ENCODE measurements at regions not wholly inside any gene's neighbourhood (a gene's known extent, or its start where the extent isn't known, plus 50 kb on each side); places are given as distances from the start of the nearest gene placed in this dataset.
A peak's percentile ranks its signal among the peaks of the same experiment; 100 is the strongest.
"Not testable (repeated sequence)": the region's sequence is repeated elsewhere in the genome, so short reads cannot be mapped to it uniquely, and the experiment has no call there.

DNA sequence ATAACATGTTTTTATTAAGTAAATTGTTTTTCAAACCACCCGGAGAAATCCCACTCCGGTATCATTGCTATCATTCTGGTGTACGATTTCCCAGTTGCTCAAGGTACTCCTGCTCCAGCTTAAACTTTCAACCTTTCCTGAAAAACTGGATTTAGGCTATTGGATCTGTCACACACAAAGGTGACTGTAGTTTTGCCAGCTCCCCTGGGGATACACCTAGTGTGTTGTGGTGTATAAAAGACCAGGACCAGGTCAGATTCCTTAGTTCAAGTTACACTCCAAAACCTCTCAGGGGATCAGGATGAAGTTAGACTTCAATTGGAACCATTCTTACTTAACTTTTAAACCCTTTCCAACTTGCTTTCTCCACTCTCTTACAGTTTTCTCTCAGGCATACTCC is 303.9 kb downstream of the NOVA1 start:
- peak; percentile 54 for DNase-seq

DNA sequence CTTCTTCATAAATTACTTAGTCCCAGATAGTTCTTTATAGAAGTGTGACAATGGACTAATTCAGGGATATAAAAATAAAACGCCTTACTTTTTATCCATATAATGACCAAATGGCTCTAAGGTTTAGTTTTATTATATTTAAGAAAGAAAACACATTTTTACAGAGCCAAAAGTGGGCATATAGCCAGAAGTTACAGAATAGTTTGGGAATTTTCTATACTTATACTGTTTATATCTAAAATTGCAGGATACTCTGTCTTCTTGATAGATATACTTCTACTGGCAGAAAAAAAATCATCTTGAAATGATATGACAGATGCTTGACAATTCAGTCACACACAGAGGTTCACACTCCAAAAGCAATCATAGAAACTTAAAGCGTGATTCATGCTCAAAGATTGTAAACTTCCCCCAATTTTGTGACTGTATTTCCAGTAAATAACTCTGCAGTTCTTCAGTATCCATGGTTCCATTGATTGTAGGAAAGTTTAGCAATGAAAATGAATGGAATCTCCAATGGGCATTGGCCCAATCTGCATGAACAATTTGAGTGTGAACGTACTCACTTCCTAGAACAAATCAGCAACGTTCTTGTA is 307.8 kb downstream of the NOVA1 start:
- DNase-seq, result no peak

DNA sequence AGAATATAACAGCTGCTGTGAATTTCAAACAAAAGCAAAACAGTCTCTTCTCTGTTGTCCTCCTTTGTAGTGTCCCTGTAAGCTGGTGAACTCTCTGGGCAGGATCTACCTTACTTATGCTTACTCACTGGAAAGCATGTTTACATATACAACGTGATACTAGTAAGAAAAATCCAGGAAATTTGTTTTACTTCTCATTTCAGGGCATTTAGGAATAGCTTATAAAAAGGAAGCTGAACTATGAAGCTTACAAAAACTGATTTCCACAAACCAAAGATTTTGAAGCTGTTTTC is 311.0 kb downstream of the NOVA1 start:
- DNase-seq, result no peak

DNA sequence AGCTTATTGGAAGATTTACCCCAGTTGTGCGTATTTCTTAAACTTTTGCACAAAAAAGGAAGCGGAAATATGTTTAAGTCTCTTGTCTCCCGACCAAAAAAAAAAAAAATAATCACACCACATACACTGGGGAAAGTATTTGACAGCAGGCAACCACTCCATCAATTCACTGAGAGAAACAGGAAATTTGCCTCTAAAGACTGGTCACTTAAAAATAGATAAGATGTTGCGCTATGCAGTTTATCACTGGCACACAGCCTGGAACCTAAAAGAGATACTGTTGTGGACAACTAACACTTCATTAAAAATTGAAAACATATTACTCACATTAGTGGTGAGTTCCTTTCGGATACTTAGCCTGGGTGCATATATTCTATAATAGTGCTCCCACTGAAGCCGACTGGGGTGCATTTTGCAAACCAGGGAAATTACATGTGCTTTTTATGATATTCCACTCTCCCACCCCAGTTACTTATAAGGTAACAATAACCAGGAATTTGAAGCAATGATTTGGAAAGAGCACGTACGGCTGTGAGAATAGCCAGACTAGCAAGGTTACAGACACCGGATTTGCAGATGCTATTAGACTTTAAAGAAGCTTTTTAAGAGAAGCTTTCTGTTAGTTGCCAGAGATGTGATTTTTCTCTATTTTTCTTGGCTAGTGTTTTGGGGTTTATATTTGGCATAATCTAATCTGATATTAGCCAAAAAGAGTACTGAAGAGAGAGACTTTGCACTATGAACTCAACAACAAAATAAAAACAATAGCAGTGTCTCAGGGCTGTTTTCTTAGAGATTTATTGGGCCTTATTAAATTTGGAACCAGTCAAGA is 311.5 kb downstream of the NOVA1 start:
- DNase-seq, result no peak

DNA sequence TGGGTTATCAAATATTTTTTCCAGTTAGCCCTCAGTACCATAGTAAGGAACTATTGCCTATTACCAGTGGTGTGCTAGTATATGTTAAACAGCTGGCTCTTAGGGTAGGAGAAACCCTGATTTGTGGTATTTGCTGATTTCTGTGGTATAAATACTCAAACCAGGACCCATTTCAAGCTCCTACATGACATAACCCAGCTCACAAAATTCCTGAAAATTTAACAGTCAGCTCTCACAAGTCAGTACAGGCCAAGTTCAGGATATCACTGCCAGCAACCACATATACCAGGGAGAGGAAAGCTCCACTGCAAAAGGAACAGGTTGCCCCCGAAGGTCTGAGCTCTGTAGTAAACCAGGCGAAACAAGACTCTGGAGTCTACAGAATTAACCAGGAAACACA is 315.3 kb downstream of the NOVA1 start:
- DNase-seq, result no peak

DNA sequence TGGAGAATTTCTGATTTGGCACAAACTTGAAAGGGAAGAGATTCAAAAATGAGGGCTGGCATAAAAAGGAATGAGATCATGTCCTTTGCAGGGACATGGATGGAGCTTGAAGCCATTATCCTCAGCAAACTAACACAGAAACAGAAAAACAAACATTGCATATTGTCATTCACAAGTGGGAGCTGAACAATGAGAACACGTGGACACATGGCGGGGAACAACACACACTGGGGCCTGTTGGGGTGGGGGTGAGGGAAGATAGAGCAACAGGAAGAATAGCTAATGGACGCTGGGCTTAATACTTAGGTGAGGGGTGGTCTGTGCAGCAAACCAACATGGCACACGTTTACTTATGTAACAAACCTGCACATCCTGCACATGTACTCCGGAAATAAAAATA is 315.8 kb downstream of the NOVA1 start:
- not testable (repeated sequence) for DNase-seq

DNA sequence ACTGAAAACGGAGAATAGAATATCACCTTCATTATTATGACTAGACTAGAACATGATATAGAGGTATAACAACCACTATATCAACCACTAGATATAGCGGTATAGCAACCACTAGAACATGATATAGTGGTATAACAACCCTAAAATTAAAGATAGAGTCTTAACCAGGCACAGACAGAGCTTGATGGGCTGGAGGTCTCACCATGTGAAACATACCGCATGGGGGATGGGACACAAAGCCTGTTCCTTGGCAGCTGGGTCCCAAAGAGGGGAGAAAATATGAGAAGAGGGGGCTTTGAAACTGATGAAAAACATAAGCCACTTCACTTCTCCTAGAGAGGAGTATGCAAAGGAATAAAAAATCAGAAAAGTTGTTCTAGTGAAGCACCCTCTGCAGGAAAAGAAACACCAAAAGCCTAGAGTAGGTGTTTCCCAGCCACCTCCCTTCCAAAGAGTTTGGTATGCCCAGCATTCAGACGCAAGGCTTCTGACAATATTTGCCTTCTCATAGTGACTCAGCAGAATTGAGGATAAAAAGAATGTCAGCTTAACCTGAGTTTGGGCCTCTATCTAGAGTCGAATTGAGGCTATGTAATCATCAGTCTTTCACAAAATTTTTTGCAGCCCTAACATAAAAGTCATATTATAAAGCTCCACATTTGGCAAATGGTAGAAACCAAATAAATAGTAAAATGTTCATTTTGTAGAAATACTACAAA is 316.4 kb downstream of the NOVA1 start:
- peak; percentile 51 for DNase-seq

DNA sequence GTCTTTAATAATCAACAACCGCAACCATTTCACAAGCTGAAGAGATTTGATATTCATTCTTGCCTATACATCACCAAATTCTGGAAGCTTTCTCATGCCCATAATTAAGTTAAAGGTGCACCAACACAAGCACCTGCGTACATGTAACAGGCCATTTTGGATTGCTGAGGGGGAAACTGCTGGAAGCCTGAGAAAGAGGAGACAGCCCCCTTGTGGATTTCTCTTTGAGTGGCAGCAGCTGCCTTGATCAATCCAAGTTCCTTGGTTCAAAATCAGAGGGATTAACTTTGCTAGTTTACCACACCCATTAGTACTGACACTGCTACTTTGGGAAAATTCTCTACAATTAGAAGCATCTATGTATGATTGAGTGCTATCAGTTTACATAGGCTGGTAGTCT is 321.1 kb downstream of the NOVA1 start:
- DNase-seq, result peak; percentile 68

DNA sequence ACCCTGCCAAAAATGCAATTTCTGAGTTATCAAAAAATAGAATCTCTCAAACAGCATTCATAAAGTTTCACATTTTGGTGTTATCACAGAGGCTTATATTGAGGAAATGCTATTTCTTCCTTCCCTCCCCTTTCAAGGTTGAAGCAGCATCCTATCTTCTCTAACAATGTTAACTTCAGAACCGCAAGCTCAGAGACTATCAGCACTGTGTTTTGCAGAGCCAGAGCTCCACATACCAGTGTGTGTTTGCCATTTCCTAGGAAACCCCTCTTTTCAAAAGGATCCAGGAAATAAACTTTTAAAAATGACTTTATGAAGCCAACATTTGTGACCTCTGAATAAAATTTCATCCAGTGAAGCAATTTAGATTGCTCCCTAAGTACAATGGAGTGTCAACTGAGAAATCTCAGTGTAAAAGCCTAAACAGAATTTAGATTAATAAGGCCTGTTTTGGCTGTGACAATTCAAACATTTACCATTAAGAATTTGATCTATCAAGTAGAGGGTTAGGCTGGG is 332.6 kb downstream of the NOVA1 start:
- no peak for DNase-seq

DNA sequence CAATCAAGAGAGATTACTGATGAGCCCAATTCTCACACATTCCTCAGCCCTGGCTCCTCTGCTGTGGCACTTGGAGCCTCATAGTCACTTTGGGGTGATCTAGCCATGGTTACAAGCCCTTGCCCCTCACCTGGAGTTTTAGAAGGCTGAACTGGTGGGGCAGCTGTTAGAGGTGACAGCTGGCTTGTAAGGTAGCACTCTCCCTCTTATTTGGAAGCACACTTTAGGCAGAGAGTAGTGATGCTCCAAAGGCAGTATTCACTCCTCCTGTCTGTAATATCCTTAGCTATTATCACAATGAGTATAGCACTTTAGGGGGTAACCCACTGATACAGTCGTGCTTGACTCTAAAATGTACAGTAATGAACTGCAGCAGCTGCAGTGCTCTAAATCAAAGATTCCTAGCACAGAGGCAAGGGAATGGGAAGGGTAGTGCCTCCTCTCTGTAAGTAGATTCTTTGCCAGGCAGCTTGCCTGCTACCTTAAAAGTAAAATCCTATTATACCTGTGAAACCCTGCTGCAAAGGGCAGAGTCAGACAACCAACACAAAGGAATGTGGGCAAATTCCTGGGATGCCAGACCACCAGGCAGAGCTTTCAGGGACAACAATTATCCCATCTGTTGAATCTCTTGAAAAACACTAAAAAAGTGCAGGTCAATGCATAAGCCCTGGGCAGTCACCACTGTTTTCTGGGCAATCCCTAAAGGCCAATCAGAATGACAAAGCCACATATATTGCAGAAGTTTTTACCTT is 336.3 kb downstream of the NOVA1 start:
- DNase-seq, result peak; percentile 87

DNA sequence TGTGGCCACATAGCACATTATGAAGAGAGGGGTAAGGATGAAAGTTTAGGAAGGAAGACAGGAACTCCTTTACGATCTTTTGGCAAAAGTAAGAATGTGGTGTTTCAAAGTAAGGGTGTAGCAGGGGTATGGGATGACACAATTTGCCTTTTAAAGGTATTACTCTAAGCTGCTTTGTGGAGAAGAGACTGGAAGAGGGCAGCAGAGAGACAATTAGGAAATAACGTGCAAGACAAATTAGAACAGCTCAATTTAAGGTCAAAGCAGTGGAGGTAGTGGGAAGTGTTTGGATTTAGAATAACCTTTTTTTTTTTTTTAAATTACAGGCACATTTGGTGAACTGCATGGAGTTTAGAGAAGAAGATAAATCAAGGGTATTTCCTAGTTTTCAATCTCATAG is 342.6 kb downstream of the NOVA1 start:
- no peak for DNase-seq

DNA sequence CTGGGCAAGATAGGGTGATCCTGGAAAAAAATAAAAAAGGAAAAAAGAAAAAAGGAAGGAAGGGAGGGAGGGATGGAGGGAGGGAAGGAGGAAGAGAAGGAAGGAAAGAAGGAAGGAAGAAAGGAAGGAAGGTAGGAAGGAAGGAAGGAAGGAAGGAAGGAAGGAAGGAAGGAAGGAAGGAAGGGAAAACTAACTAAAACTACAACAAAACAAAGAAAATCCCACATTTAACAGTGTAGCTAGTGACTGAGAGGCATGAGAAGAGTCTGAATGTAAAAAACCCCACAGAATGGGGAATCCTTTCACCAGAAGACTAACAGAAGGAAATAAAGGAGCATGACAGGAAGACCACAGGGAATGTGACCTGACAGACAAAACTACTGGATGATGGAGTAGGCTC is 345.7 kb downstream of the NOVA1 start:
- DNase-seq, result no peak

DNA sequence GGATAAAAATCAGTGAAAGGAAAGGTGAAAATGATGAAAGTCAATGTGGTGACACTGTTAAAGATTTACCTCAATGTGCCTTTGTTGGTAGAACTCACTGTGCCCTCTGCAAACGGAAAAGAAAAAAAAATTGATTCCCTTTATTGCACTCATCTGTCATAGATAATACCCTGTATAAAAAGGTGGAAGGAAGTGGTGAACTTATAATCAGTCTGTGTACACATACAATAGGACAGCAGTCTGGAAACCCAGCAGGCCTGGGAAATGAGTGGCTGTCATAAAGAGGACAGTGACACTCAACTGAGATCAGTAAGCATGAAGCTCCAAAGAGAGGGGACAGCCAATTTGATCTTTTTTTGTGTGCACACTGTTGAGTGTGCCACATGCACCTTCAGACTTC is 364.7 kb downstream of the NOVA1 start:
- no peak for DNase-seq

DNA sequence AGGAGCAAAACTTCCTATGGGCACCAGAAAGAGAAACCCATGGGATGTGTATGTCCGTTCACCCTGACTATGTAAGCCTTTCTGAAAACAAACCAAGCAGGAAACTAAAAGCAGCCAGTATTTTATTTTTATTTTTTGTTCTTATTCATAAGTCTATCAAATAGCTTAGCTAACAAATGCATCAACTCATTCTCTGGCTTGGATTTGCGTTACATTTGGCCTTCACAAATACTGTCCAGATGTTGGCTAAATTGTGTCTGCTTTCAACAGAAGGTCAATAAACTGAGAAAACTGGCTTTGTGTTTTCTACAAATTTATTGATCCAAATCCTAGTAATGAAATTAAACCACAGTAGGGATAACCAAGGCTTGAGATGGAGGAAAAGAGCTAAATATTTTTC is 379.0 kb downstream of the NOVA1 start:
- no peak for DNase-seq

DNA sequence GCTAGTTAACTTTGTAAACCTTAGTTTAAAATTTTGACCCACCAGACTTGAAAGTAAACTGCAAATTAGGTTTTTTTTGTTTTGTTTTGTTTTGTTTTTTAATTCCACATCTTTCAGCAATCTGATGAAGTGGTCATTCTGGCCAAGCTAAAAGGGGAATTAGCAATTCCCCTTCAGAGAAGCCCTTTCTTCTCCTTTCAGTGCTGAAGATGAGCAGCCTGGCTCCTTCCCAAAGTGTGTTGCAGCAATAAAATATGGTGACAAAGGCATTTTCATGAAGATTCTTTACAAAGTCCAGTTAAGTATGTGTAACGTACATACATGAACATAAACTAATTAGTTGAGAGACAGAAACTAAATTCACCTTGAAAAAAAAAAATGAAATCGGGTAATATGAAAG is 380.1 kb downstream of the NOVA1 start:
- DNase-seq, result no peak

DNA sequence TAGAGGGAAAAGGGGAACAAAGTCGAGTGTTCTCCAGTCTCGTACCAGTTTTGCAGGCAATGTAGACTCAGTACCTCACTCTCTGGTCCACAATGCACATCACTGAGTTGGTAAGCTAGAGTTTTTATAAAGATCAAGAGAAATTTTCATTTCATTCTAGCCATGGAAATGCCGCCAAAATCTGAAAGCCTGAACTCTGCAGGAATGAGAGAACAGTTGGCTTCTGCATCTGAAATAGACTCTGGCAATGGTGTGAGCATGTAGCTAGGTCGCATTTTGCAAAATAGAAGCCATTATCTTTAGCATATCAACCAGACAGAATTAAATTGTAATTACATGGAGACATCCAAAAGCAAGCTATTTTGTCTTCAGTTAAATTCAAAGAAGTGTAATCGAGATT is 381.0 kb downstream of the NOVA1 start:
- DNase-seq, result no peak

DNA sequence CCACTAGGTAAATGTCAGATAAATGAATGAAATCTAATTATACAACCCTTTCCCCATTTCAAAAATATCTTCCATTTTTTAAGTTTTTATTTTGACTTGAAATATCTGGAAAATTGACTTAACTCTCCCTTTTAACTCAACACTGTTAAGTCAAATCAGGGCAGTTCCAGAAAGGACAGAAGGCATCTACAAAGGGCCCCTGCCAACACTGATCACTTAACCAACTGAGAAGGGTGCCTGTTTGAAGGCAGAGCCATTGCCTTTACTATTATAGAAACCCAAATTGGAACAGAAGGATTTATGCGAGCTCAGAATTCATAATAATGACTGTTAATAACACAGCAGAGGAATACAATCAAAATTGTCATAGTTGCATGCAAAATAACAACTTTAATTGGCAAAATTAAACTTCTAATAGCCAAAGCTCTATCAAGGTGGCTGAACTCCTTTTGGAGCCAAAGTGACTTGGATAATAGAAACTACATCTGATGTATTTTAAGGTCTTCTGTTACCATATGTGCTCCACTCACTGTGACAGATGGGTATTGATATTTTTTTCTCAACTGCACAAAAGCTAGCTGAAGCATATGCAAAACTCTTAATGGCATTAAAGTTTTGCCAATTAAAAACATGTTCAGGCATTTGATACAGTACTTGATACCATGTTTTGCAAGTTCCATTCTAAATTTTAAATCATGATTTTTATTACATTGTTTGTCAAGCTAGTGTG is 383.8 kb downstream of the NOVA1 start:
- DNase-seq, result no peak

DNA sequence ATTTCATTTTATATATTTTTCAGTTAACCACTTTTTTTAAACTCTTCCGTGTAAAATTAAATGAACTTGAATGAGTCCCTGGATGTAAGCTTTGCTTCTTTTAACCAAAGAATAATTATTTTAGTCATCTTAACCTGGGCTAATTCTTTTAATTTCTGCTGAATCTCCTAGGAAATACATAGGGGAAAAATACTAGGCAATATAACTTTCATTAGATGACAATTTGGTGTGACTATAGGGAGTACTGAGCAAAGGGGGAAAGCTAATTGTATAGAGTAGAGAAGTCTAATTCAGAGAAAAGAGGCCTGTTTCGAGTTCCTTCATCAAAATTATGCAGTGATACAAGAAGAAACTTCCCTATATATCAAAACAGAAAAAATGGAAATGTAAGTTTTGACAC is 388.1 kb downstream of the NOVA1 start:
- DNase-seq, result no peak

DNA sequence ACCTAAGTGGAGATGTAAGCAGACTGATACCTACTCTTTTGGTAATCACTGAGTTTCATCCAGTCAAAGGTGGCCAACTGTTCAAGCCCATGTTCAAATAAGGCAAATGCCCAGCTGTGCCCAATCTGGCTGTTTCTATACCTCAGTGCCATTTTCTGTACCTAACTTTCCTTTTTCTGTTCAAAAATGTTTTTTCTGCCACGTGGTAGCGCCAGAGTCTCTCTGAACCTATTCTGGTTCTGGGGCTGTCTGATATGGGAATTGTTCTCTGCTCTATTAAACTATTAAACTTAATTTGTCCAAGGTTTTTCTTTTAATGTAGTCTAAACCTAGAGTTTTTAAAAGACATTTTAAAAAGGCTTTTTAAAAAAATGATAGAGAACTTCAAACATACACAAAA is 391.2 kb downstream of the NOVA1 start:
- no peak for DNase-seq

DNA sequence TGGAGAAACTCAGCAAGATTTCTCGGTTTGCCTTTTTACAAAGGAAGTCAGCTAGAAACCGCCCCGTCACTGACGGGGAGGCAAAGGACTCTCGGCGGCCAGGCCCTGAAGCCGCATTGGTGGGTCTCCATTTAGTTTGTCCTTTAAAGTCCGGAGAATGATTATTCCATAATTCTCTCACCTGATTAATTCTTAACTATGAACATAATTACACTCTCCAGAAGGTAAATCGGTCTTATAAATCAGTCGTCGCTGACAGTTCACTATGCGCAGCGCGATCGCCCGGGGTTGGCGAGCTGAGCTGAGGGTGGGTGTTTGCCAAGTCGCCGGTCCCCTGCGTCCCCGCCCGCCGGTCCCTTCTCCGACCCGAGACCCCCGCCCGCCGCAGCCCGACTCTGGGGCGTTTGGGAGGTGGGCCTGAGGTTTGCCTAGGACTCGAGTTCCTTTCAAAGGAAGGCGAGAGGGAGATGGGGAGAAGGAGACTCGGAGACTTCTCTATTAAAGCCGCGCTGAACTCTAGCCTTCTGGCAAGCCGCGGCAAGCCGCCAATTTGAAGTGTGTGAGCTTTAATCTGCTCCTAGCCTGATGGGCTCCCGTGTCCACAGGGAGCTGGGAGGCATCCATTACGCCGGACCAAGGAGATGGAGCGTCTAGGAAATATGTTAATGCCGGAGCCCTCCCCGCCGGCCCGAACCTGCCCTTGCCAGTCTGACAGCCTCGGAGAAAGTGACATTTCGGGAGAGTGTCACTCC is 392.9 kb downstream of the NOVA1 start:
- peak; percentile 92 for DNase-seq

DNA sequence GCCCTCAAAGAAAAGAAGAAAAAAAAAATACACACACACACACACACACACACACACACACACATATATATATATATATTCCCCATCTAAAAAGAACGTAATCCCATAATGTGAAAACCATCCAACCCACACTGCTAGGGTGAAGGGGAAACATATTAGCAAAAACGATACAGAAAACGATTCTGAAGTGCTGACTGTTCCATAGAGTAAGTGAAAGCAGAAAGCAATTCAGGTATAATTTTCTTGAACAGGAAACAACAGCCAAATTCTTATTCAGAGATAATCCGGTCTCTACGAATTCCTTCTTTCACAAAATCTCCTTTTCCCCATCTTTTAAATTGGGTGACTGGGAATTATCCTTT is 393.5 kb downstream of the NOVA1 start:
- no peak for DNase-seq

DNA sequence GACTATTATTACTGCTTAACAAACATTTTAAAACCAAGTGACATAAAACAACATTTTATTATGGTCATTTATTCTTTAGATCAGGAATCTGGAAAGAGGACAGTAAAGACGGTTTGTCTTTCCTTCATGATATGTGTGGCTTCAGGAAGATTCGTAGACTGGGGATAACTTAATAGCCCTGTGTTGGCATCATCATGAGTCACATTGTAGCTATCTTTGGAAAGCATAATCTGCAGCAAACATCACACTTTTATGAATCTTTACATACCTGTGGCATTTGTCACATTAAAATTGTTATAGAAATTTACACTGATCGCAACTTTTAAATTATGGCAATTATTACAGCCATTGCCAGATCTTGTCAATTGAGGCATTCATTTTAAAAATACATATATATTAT is 397.1 kb downstream of the NOVA1 start:
- no peak for DNase-seq

All from islet precursor cell (in vitro differentiated cells).